ENCODE measurements at regions not wholly inside any gene's neighbourhood (a gene's known extent, or its start where the extent isn't known, plus 50 kb on each side); places are given as distances from the start of the nearest gene placed in this dataset.

DNA sequence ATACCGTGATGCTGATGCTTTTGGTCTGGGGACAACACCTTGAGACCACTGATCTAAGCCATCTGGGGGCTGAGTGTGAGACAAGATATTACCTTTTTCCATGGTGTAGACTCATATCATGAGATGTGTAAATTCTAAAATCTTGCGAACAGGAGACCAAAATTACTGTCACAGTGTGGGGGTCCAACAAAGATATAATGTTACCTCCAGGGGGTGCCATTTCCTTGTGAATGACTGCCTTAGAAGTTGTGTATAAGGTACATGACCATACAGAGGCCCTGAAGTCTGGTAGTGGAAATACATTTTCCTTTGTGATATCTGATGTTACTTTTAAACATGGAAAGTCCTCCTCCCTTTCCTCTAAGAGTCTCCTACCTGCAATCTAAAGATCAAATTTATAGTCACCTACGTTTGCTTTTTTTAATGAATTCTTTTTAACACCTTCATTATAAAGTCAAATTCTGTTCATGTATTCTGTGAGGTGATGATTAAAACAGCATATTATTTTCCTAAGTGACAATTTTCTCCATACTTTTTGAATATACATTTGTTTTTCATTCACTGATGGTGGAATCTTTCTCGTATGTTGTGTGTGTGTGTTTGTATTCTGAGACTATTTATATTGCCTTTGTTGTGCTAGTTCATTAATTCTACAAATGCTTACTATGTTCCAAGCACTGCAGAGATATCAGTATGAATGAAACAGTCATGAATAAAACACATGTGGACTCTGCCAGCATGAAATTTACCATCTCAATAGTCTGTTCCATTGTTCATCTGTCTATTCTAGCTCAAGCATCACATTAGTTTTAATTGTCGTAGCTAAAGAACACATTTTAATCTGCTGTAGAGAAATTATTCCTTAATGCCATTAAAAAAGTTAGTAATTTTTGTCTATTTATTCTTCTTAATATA is 113.7 kb downstream of the RFC3 start:
- no peaks in the 10 kb centered on the region for H3K9me3 ChIP-seq (ENCODE audit: low read depth, low read length)
- H3K27ac ChIP-seq (ENCODE audit: low read depth, low read length) = no peak overlapping the region
- TF ChIP-seq, protein P1, sequence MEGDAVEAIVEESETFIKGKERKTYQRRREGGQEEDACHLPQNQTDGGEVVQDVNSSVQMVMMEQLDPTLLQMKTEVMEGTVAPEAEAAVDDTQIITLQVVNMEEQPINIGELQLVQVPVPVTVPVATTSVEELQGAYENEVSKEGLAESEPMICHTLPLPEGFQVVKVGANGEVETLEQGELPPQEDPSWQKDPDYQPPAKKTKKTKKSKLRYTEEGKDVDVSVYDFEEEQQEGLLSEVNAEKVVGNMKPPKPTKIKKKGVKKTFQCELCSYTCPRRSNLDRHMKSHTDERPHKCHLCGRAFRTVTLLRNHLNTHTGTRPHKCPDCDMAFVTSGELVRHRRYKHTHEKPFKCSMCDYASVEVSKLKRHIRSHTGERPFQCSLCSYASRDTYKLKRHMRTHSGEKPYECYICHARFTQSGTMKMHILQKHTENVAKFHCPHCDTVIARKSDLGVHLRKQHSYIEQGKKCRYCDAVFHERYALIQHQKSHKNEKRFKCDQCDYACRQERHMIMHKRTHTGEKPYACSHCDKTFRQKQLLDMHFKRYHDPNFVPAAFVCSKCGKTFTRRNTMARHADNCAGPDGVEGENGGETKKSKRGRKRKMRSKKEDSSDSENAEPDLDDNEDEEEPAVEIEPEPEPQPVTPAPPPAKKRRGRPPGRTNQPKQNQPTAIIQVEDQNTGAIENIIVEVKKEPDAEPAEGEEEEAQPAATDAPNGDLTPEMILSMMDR (IDR thresholded peaks at IDR 0.05; ENCODE audit: extremely low read depth, low read depth, low read length) = peak; percentile 69
- H3K36me3 ChIP-seq (ENCODE audit: insufficient read depth, low read length) = no peaks in the 10 kb centered on the region
- H3K27me3 ChIP-seq (ENCODE audit: insufficient read depth, low read length) = no peaks in the 10 kb centered on the region
- H2AFZ ChIP-seq (ENCODE audit: low read length) = no peak overlapping the region
- H3K4me1 ChIP-seq (ENCODE audit: insufficient read depth, low read length) = no peaks in the 10 kb centered on the region
- H3K4me3 ChIP-seq (ENCODE audit: insufficient read depth, low read length) = no peak overlapping the region
- DNase-seq (ENCODE audit: insufficient read length, low spot score, missing footprints) = peak; percentile 11
- H4K20me1 ChIP-seq (ENCODE audit: insufficient read depth, low read length) = no peaks in the 10 kb centered on the region
- no peak overlapping the region for H3K4me2 ChIP-seq (ENCODE audit: insufficient read depth, low read length)
- H3K79me2 ChIP-seq (ENCODE audit: insufficient read depth, low read length) = no peaks in the 10 kb centered on the region

- DNase-seq (ENCODE audit: insufficient read length, low spot score, missing footprints) = no peak
- no peaks in the 10 kb centered on the region for H3K79me2 ChIP-seq (ENCODE audit: insufficient read depth, low read length)
- TF ChIP-seq, protein P1 (IDR thresholded peaks at IDR 0.05; ENCODE audit: extremely low read depth, low read depth, low read length) = no peak
- no peaks in the 10 kb centered on the region for H3K27me3 ChIP-seq (ENCODE audit: insufficient read depth, low read length)
- no peaks in the 10 kb centered on the region for H4K20me1 ChIP-seq (ENCODE audit: insufficient read depth, low read length)
- H3K36me3 ChIP-seq (ENCODE audit: insufficient read depth, low read length) = no peaks in the 10 kb centered on the region
- H3K4me3 ChIP-seq (ENCODE audit: insufficient read depth, low read length) = no peak overlapping the region
- H2AFZ ChIP-seq (ENCODE audit: low read length) = no peak overlapping the region
- H3K4me1 ChIP-seq (ENCODE audit: insufficient read depth, low read length) = no peaks in the 10 kb centered on the region
- H3K4me2 ChIP-seq (ENCODE audit: insufficient read depth, low read length) = no peak overlapping the region
- H3K27ac ChIP-seq (ENCODE audit: low read depth, low read length) = no peak overlapping the region
- no peaks in the 10 kb centered on the region for H3K9me3 ChIP-seq (ENCODE audit: low read depth, low read length)
Measured at GRCh38 chr13:33932769-33933406, 114.9 kb downstream of the RFC3 start.

GRCh38 chr13:33933810-33934209 is 115.9 kb downstream of the RFC3 start:
- no peak overlapping the region for H3K27ac ChIP-seq (ENCODE audit: low read depth, low read length)
- no peak overlapping the region for H3K4me3 ChIP-seq (ENCODE audit: insufficient read depth, low read length)
- H2AFZ ChIP-seq (ENCODE audit: low read length) = no peak overlapping the region
- no peaks in the 10 kb centered on the region for H4K20me1 ChIP-seq (ENCODE audit: insufficient read depth, low read length)
- no peak for DNase-seq (ENCODE audit: insufficient read length, low spot score, missing footprints)
- no peaks in the 10 kb centered on the region for H3K4me1 ChIP-seq (ENCODE audit: insufficient read depth, low read length)
- H3K79me2 ChIP-seq (ENCODE audit: insufficient read depth, low read length) = no peaks in the 10 kb centered on the region
- TF ChIP-seq, protein P1 (IDR thresholded peaks at IDR 0.05; ENCODE audit: extremely low read depth, low read depth, low read length) = no peak
- H3K4me2 ChIP-seq (ENCODE audit: insufficient read depth, low read length) = no peak overlapping the region
- no peaks in the 10 kb centered on the region for H3K9me3 ChIP-seq (ENCODE audit: low read depth, low read length)
- H3K27me3 ChIP-seq (ENCODE audit: insufficient read depth, low read length) = no peaks in the 10 kb centered on the region
- H3K36me3 ChIP-seq (ENCODE audit: insufficient read depth, low read length) = no peaks in the 10 kb centered on the region

DNA sequence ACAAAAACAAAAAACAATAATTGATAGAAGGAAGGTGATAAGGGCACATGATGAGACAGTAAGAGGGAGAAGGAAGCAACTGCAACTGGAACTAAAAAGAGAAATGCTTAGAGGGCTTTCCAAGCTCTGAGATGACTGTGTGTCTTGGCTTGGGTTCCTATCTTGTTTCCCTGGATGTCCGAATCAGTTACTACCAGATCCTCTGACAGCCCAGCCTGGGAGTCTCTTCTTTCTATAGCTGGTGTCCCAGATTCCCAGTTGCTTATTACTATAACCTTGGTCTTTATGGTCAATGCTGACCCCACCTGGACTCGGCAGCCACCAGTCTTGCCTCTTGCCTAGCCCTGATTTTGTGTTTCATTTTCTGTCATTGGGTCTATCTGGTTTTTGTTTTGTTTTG is 116.4 kb downstream of the RFC3 start:
- H3K27ac ChIP-seq (ENCODE audit: low read depth, low read length) = no peak overlapping the region
- no peaks in the 10 kb centered on the region for H3K27me3 ChIP-seq (ENCODE audit: insufficient read depth, low read length)
- H3K4me2 ChIP-seq (ENCODE audit: insufficient read depth, low read length) = no peak overlapping the region
- H2AFZ ChIP-seq (ENCODE audit: low read length) = no peak overlapping the region
- no peak for DNase-seq (ENCODE audit: insufficient read length, low spot score, missing footprints)
- H3K4me3 ChIP-seq (ENCODE audit: insufficient read depth, low read length) = no peak overlapping the region
- no peaks in the 10 kb centered on the region for H3K9me3 ChIP-seq (ENCODE audit: low read depth, low read length)
- TF ChIP-seq, protein P1 (IDR thresholded peaks at IDR 0.05; ENCODE audit: extremely low read depth, low read depth, low read length) = no peak
- no peaks in the 10 kb centered on the region for H4K20me1 ChIP-seq (ENCODE audit: insufficient read depth, low read length)
- no peaks in the 10 kb centered on the region for H3K36me3 ChIP-seq (ENCODE audit: insufficient read depth, low read length)
- no peaks in the 10 kb centered on the region for H3K79me2 ChIP-seq (ENCODE audit: insufficient read depth, low read length)
- H3K4me1 ChIP-seq (ENCODE audit: insufficient read depth, low read length) = no peaks in the 10 kb centered on the region
